Neural progenitor cell (in vitro differentiated cells): ENCODE measurements at regions not wholly inside any gene's neighbourhood (a gene's known extent, or its start where the extent isn't known, plus 50 kb on each side); places are given as distances from the start of the nearest gene placed in this dataset.

Source experiments
- EZH2 ChIP-seq: fragments of 200-600 bp; sonication (generic); IDR thresholded peaks from 2 replicates; pipeline ENCODE4 v1.6.1; 2017; ENCODE audit warnings: antibody characterized with exemption, mild to moderate bottlenecking, moderate library complexity
- EZH2phosphoT487 ChIP-seq: fragments of 200-600 bp; sonication (generic); IDR thresholded peaks from 2 replicates; pipeline ENCODE4 v1.6.1; 2017; ENCODE audit warnings: antibody characterized with exemption

GRCh38 chr19:30312582-30313352 is 59.4 kb upstream of the ZNF536 start:
- no peak for TF ChIP-seq EZH2
- TF ChIP-seq EZH2phosphoT487 = no peak
